Epidermal melanocyte (primary cell): ENCODE measurements at regions not wholly inside any gene's neighbourhood (a gene's known extent, or its start where the extent isn't known, plus 50 kb on each side); places are given as distances from the start of the nearest gene placed in this dataset.

Source experiments
- DNase-seq: peaks from one replicate; pipeline ENCODE4 v3.0.0; 2011; ENCODE audit warnings: low spot score; ENCODE audit not compliant: insufficient read length

GRCh38 chr2:144333143-144333555 is 186.8 kb downstream of the ZEB2 start:
- DNase-seq, result no peak

- peak; percentile 72 for DNase-seq
These were observed 187.4 kb downstream of the ZEB2 start for GRCh38 chr2:144332356-144333142.

GRCh38 chr2:144331674-144332355 is 188.1 kb downstream of the ZEB2 start:
- DNase-seq, result peak; percentile 34

- no peak for DNase-seq
These were observed 188.8 kb downstream of the ZEB2 start for GRCh38 chr2:144330951-144331673.

- DNase-seq, result no peak
These were observed 190.4 kb downstream of the ZEB2 start for GRCh38 chr2:144329472-144329871.

GRCh38 chr2:144328938-144329337 is 191.0 kb downstream of the ZEB2 start:
- no peak for DNase-seq

- DNase-seq, result no peak
These were observed 193.1 kb downstream of the ZEB2 start for GRCh38 chr2:144326825-144327224.

GRCh38 chr2:144325086-144325485 is 194.8 kb downstream of the ZEB2 start:
- DNase-seq, result no peak

GRCh38 chr2:144324446-144325045 is 195.4 kb downstream of the ZEB2 start:
- no peak for DNase-seq

- no peak for DNase-seq
These were observed 196.0 kb downstream of the ZEB2 start for GRCh38 chr2:144323946-144324345.

GRCh38 chr2:144322379-144322778 is 197.5 kb downstream of the ZEB2 start:
- DNase-seq, result no peak

GRCh38 chr2:144320491-144320890 is 199.4 kb downstream of the ZEB2 start:
- no peak for DNase-seq

GRCh38 chr2:144317071-144317738 is 202.7 kb downstream of the ZEB2 start:
- no peak for DNase-seq

GRCh38 chr2:144310889-144311608 is 208.9 kb downstream of the ZEB2 start:
- DNase-seq, result no peak

GRCh38 chr2:144310484-144310883 is 209.4 kb downstream of the ZEB2 start:
- DNase-seq, result no peak

GRCh38 chr2:144307711-144308110 is 212.2 kb downstream of the ZEB2 start:
- no peak for DNase-seq

- no peak for DNase-seq
These were observed 215.7 kb downstream of the ZEB2 start for GRCh38 chr2:144304202-144304601.

- no peak for DNase-seq
These were observed 219.3 kb downstream of the ZEB2 start for GRCh38 chr2:144300632-144301031.

GRCh38 chr2:144290276-144290675 is 229.6 kb downstream of the ZEB2 start:
- no peak for DNase-seq

GRCh38 chr2:144288438-144288837 is 231.5 kb downstream of the ZEB2 start:
- no peak for DNase-seq

- no peak for DNase-seq
These were observed 234.6 kb downstream of the ZEB2 start for GRCh38 chr2:144285324-144285723.
